ENCODE measurements at regions not wholly inside any gene's neighbourhood (a gene's known extent, or its start where the extent isn't known, plus 50 kb on each side); places are given as distances from the start of the nearest gene placed in this dataset.

- FAIRE-seq, result no peak
- DNase-seq (ENCODE audit: extremely low spot score, insufficient read length, low read depth), result no peak
Measured at GRCh38 chr2:180343528-180344345, 336.6 kb upstream of the CWC22 start.

GRCh38 chr2:180337136-180337535 is 330.0 kb upstream of the CWC22 start:
- no peak for DNase-seq (ENCODE audit: extremely low spot score, insufficient read length, low read depth)
- no peak for FAIRE-seq

GRCh38 chr2:180336550-180336949 is 329.5 kb upstream of the CWC22 start:
- DNase-seq (ENCODE audit: extremely low spot score, insufficient read length, low read depth) (no peak), FAIRE-seq (no peak)

- FAIRE-seq (peak; percentile 80), DNase-seq (ENCODE audit: extremely low spot score, insufficient read length, low read depth) (peak; percentile 18)
Measured at GRCh38 chr2:180334514-180334913, 327.4 kb upstream of the CWC22 start.

GRCh38 chr2:180328795-180329422 is 321.8 kb upstream of the CWC22 start:
- FAIRE-seq, result no peak
- no peak for DNase-seq (ENCODE audit: extremely low spot score, insufficient read length, low read depth)

- DNase-seq (ENCODE audit: extremely low spot score, insufficient read length, low read depth), result no peak
- no peak for FAIRE-seq
Measured at GRCh38 chr2:180327185-180327584, 320.1 kb upstream of the CWC22 start.

GRCh38 chr2:180325416-180326120 is 318.5 kb upstream of the CWC22 start:
- DNase-seq (ENCODE audit: extremely low spot score, insufficient read length, low read depth), result no peak
- FAIRE-seq, result no peak

- FAIRE-seq (no peak), DNase-seq (ENCODE audit: extremely low spot score, insufficient read length, low read depth) (no peak)
Measured at GRCh38 chr2:180324182-180324581, 317.1 kb upstream of the CWC22 start.

GRCh38 chr2:180322781-180323180 is 315.7 kb upstream of the CWC22 start:
- DNase-seq (ENCODE audit: extremely low spot score, insufficient read length, low read depth) (no peak), FAIRE-seq (no peak)

- FAIRE-seq, result peak; percentile 41
- no peak for DNase-seq (ENCODE audit: extremely low spot score, insufficient read length, low read depth)
Measured at GRCh38 chr2:180319586-180320405, 312.7 kb upstream of the CWC22 start.

- FAIRE-seq (no peak), DNase-seq (ENCODE audit: extremely low spot score, insufficient read length, low read depth) (no peak)
Measured at GRCh38 chr2:180314086-180314485, 307.0 kb upstream of the CWC22 start.

GRCh38 chr2:180312542-180312941 is 305.4 kb upstream of the CWC22 start:
- DNase-seq (ENCODE audit: extremely low spot score, insufficient read length, low read depth) (no peak), FAIRE-seq (no peak)

GRCh38 chr2:180307096-180307495 is 300.0 kb upstream of the CWC22 start:
- no peak for DNase-seq (ENCODE audit: extremely low spot score, insufficient read length, low read depth)
- no peak for FAIRE-seq

- DNase-seq (ENCODE audit: extremely low spot score, insufficient read length, low read depth) (no peak), FAIRE-seq (no peak)
Measured at GRCh38 chr2:180306346-180306745, 299.2 kb upstream of the CWC22 start.

GRCh38 chr2:180291552-180292421 is 284.7 kb upstream of the CWC22 start:
- DNase-seq (ENCODE audit: extremely low spot score, insufficient read length, low read depth), result no peak

GRCh38 chr2:180291060-180291459 is 284.0 kb upstream of the CWC22 start:
- no peak for FAIRE-seq
- DNase-seq (ENCODE audit: extremely low spot score, insufficient read length, low read depth), result no peak

More at GRCh38 chr2:180291552-180292421, 284.7 kb upstream of the CWC22 start:
- FAIRE-seq, result no peak

- no peak for FAIRE-seq
Measured at GRCh38 chr2:180289627-180290026, 282.5 kb upstream of the CWC22 start.

GRCh38 chr2:180279581-180279980 is 272.5 kb upstream of the CWC22 start:
- DNase-seq (ENCODE audit: extremely low spot score, insufficient read length, low read depth) (no peak), FAIRE-seq (no peak)

More at GRCh38 chr2:180289627-180290026, 282.5 kb upstream of the CWC22 start:
- no peak for DNase-seq (ENCODE audit: extremely low spot score, insufficient read length, low read depth)

GRCh38 chr2:180276733-180277132 is 269.6 kb upstream of the CWC22 start:
- no peak for DNase-seq (ENCODE audit: extremely low spot score, insufficient read length, low read depth)
- FAIRE-seq, result no peak
